ENCODE measurements at regions not wholly inside any gene's neighbourhood (a gene's known extent, or its start where the extent isn't known, plus 50 kb on each side); places are given as distances from the start of the nearest gene placed in this dataset.

- TF ChIP-seq REST (IDR thresholded peaks at IDR 0.05; ENCODE audit: low read depth), result no peak
- no peak for TF ChIP-seq FOXM1 (IDR thresholded peaks at IDR 0.05; ENCODE audit: borderline replicate concordance, low read depth)
- TF ChIP-seq TAF1 (IDR thresholded peaks at IDR 0.05; ENCODE audit: low read depth), result no peak
- no peak for TF ChIP-seq TCF12 (IDR thresholded peaks at IDR 0.05; ENCODE audit: low read depth)
- TF ChIP-seq CEBPB (IDR thresholded peaks at IDR 0.05), result no peak
- TF ChIP-seq USF1 (IDR thresholded peaks at IDR 0.05), result no peak
- TF ChIP-seq EP300 (IDR thresholded peaks at IDR 0.05; ENCODE audit: borderline replicate concordance), result no peak
- TF ChIP-seq EGR1 (IDR thresholded peaks at IDR 0.05), result no peak
- no peak for TF ChIP-seq ZBTB7A (IDR thresholded peaks at IDR 0.05; ENCODE audit: low read depth)
Measured at GRCh38 chr11:13091804-13092203, 82.7 kb downstream of the RASSF10 start.
